Activated naive CD4-positive, alpha-beta T cell treated with anti-CD3 and anti-CD28 coated beads, Interleukin-2, amount 10 ng/mL, durations not matched to agents 7 days and 5 days (primary cell): ENCODE measurements at regions not wholly inside any gene's neighbourhood (a gene's known extent, or its start where the extent isn't known, plus 50 kb on each side); places are given as distances from the start of the nearest gene placed in this dataset.
"Not testable (repeated sequence)": the region's sequence is repeated elsewhere in the genome, so short reads cannot be mapped to it uniquely, and the experiment has no call there.

ENCODE experiments used
- CTCF ChIA-PET: fragments of 350-600 bp; sonication (Branson Sonifier 250); formaldehyde crosslinking; loops from one replicate; lab custom pipeline; 2021; ENCODE audit warnings: antibody characterized with exemption; lab: Charles Lee
- DNase-seq: peaks from one replicate; pipeline ENCODE4 v3.0.0-alpha.2; 2020
- H3K27ac Mint-ChIP-seq: one replicate; pipeline ENCODE4 v1.8.0; 2021; ENCODE audit warnings: mild to moderate bottlenecking, moderate library complexity, mixed read lengths
- H3K27me3 Mint-ChIP-seq: one replicate; pipeline ENCODE4 v1.8.0; 2021; ENCODE audit warnings: mild to moderate bottlenecking, mixed read lengths
- H3K36me3 Mint-ChIP-seq: one replicate; pipeline ENCODE4 v1.8.0; 2021; ENCODE audit warnings: mixed read lengths
- H3K4me1 Mint-ChIP-seq: one replicate; pipeline ENCODE4 v1.8.0; 2021; ENCODE audit warnings: mixed read lengths
- H3K4me3 Mint-ChIP-seq: one replicate; pipeline ENCODE4 v1.8.0; 2021; ENCODE audit warnings: mild to moderate bottlenecking, moderate library complexity, mixed read lengths
- H3K9me3 Mint-ChIP-seq: one replicate; pipeline ENCODE4 v1.8.0; 2021; ENCODE audit warnings: mixed read lengths

GRCh38 chr2:186959486-186959885 lies 110.5 kb upstream of the ZSWIM2 start:
- no peak overlapping the region for H3K27ac Mint-ChIP-seq
- no peaks in the 10 kb centered on the region for H3K36me3 Mint-ChIP-seq
- H3K4me1 Mint-ChIP-seq = no peaks in the 10 kb centered on the region

DNA sequence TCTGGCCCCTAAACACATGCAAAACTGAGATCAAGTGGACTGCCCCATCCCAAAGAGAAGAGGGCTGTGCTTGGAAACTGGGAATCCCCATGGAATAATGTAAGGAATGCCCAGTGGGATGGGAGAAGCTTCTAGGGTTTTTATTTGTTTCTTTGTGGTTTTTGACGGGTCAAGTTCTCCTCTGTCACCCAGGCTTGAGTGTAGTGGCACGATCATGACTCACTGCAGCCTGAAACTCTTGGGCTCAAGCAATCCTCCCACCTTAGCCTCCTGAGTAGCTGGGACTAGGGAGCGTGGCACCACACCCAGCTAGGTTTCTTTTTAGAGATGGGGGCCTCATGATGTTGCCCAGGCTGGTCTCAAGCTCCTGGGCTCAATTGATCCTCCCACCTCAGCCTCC lies 101.7 kb upstream of the ZSWIM2 start:
- CTCF ChIA-PET = no interaction called here
- Mint-ChIP-seq H3K27ac (no peak overlapping the region), H3K27me3 (no peaks in the 10 kb centered on the region), H3K9me3 (no peaks in the 10 kb centered on the region), H3K4me1 (peaks cover 3% of the 10 kb centered on the region), H3K36me3 (no peaks in the 10 kb centered on the region), H3K4me3 (no peak overlapping the region)
- no peak for DNase-seq

More at GRCh38 chr2:186959486-186959885, 110.5 kb upstream of the ZSWIM2 start:
- CTCF ChIA-PET = interaction anchor here (0.6 kb wide), 1 partner anchor 473 kb away, joined by 3 read pairs; no protein-coding TSS in a partner anchor
- no peak for DNase-seq
- Mint-ChIP-seq H3K4me3 (no peak overlapping the region), H3K27me3 (no peaks in the 10 kb centered on the region), H3K9me3 (peaks cover 11% of the 10 kb centered on the region)

DNA sequence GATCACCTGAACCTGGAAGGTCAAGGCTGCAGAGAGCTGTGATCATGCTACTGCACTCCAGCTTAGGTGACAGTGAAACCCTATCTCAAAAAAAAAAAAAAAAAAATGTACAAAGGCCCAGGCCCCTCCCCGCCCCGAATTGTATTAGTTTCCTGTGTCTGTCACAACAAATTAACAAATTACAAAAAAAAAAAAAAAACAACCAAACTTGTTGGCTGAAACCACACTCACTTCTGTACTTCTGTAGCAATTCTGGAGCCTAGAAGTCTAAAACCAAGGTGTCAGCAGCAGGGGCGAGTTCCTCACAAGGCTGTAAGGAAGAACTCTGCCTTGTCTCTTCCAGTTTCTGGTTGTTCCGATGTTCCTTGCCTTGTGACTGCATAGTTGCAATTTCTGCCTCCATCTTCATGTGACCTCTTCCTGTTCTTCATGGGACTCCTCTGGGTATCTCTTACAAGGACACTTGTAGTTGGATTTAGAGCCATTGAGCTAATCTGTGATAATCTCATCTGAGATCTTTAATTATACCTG lies 100.8 kb upstream of the ZSWIM2 start:
- H3K4me3 Mint-ChIP-seq = no peak overlapping the region
- H3K36me3 Mint-ChIP-seq = no peaks in the 10 kb centered on the region
- no peaks in the 10 kb centered on the region for H3K27me3 Mint-ChIP-seq
- H3K9me3 Mint-ChIP-seq = no peaks in the 10 kb centered on the region
- CTCF ChIA-PET = no interaction called here
- no peak overlapping the region for H3K27ac Mint-ChIP-seq
- no peak for DNase-seq
- peaks cover 3% of the 10 kb centered on the region for H3K4me1 Mint-ChIP-seq

DNA sequence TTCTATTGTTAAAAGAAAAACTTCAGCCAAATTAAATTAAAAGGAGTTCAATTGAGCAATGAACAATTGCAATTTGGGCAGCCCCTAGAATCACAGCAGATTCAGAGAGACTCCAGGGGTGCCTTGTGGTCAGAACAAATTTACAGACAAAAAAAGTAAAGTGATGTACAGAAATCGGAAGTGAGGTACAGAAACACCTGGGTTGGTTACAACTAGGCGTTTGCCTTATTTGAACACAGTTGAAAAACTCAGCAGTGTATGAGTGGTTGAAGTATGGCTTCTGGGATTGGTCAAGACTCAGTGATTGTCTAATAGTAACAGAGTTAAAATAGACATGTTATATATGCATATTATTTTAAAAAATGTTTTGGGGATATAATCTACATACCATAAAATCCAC lies 98.5 kb upstream of the ZSWIM2 start:
- Mint-ChIP-seq H3K27me3 (no peaks in the 10 kb centered on the region), H3K4me3 (no peak overlapping the region), H3K4me1 (peaks cover 3% of the 10 kb centered on the region), H3K9me3 (no peaks in the 10 kb centered on the region), H3K27ac (no peak overlapping the region), H3K36me3 (no peaks in the 10 kb centered on the region)
- CTCF ChIA-PET = no interaction called here
- DNase-seq = no peak

DNA sequence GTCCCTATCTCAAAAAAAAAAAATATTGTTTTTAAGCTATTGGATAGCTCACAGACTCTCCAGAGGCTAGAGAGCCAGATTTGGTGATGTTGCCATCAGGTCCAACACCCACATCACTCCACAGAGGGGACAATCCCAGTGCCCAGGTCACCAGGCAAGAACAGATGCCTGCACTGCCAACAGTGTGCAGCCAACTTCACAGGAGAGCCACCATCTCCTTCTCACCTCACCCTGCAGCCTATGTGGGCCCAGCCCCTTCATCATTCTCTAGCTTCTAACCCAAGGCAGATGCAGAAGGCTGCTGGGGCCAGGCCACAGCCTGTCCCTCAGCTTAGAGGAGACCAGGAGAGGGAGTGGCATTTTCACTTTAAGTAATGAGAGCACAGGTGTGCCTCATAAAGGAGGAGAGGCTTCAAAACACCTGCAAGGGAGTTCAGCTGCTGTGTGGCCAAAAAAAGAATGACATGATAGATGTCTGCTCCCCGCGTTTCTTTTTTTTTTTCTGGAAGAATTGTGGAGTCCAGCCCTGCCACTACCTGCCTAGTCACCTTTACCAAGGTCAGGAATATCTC lies 98.0 kb upstream of the ZSWIM2 start:
- CTCF ChIA-PET = no interaction called here
- H3K27me3 Mint-ChIP-seq = no peaks in the 10 kb centered on the region
- DNase-seq = no peak
- H3K4me1 Mint-ChIP-seq = peaks cover 3% of the 10 kb centered on the region
- no peaks in the 10 kb centered on the region for H3K9me3 Mint-ChIP-seq
- no peak overlapping the region for H3K27ac Mint-ChIP-seq
- no peaks in the 10 kb centered on the region for H3K36me3 Mint-ChIP-seq
- no peak overlapping the region for H3K4me3 Mint-ChIP-seq

- Mint-ChIP-seq H3K27me3 (no peaks in the 10 kb centered on the region), H3K36me3 (no peaks in the 10 kb centered on the region), H3K9me3 (no peaks in the 10 kb centered on the region), H3K4me3 (no peak overlapping the region), H3K4me1 (no peaks in the 10 kb centered on the region), H3K27ac (no peak overlapping the region)
- DNase-seq = no peak
- CTCF ChIA-PET = no interaction called here
These were observed 92.9 kb upstream of the ZSWIM2 start for GRCh38 chr2:186941853-186942252.

DNA sequence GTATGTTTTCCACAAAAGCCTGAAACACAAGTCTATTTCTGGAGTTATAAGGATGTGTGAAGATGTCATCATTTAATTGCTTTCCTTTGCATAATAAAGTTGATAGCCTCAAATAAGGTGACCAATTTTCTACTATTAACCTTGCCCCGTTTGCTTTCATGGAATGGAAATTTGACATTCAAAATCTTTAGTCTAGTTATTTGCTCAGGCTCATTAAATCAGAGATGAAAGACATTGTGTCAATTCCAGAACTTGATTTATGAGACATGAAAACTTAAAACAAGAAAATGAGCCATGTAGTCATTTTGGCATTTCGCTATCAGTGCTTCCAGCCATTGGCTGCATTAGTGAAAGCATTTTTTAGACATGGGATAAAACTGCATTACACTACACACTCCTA lies 91.5 kb upstream of the ZSWIM2 start:
- H3K4me1 Mint-ChIP-seq = no peaks in the 10 kb centered on the region
- H3K4me3 Mint-ChIP-seq = no peak overlapping the region
- H3K9me3 Mint-ChIP-seq = no peaks in the 10 kb centered on the region
- H3K36me3 Mint-ChIP-seq = no peaks in the 10 kb centered on the region
- DNase-seq = no peak
- CTCF ChIA-PET = no interaction called here
- H3K27ac Mint-ChIP-seq = no peak overlapping the region
- H3K27me3 Mint-ChIP-seq = no peaks in the 10 kb centered on the region

DNA sequence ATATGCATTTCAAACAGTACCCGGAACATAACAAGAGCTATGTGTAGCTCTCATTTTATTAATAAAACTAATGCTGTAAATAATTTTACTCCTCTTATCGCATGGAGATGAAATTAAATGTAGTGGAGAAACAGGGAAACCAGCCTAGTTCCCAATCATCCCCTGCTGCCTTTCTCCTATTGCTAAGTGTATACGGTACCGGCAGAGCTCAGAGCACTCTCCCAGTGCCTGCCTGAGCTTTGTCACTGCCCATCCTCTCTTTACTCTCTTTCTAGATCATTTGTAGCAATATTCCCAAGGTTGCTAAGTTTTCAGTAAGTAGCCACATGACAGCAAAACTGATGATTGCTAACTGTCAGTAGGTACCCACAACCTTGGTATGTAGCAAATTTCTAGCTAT lies 85.5 kb upstream of the ZSWIM2 start:
- no peak overlapping the region for H3K4me3 Mint-ChIP-seq

GRCh38 chr2:186927867-186928191 lies 78.9 kb upstream of the ZSWIM2 start:
- CTCF ChIA-PET = no interaction called here
- Mint-ChIP-seq H3K9me3 (no peaks in the 10 kb centered on the region), H3K36me3 (no peaks in the 10 kb centered on the region), H3K27ac (no peak overlapping the region), H3K27me3 (no peaks in the 10 kb centered on the region), H3K4me1 (no peaks in the 10 kb centered on the region), H3K4me3 (no peak overlapping the region)
- DNase-seq = no peak

More for the DNA sequence above, 85.5 kb upstream of the ZSWIM2 start:
- Mint-ChIP-seq H3K27ac (no peak overlapping the region), H3K27me3 (no peaks in the 10 kb centered on the region), H3K4me1 (no peaks in the 10 kb centered on the region), H3K36me3 (no peaks in the 10 kb centered on the region), H3K9me3 (no peaks in the 10 kb centered on the region)
- no peak for DNase-seq
- CTCF ChIA-PET = no interaction called here

DNA sequence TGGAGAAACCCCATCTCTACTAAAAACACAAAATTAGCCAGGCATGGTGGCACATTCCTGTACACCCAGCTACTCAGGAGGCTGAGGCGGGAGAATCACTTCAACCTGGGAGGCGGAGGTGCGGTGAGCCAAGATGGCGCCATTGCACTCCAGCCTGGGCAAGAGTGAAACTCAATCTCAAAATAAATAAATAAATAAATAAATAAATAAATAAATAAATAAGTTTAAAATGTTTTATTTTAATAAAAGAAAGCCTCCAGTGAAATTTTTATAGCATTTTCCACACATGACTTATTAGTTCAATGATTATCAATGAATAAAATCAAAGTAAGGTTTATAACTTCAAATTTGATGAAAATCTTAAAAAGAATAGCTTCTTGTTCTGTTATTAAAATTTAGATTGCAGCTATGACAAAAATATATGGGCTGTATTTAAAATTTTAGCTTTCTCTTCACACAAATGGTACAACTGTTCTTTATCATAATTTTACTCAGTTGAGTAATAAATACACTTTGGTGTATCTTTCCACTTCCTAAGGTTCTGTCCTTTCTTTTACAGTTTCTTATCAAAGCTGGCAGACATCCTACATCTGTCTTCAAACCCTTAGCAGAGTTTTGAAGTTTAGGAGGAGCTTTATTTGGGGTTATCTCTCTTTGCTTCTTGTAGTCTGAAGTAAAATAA lies 78.4 kb upstream of the ZSWIM2 start:
- no peak overlapping the region for H3K27ac Mint-ChIP-seq
- no peak overlapping the region for H3K4me3 Mint-ChIP-seq
- no peaks in the 10 kb centered on the region for H3K4me1 Mint-ChIP-seq
- no peaks in the 10 kb centered on the region for H3K27me3 Mint-ChIP-seq
- H3K9me3 Mint-ChIP-seq = no peaks in the 10 kb centered on the region
- no peaks in the 10 kb centered on the region for H3K36me3 Mint-ChIP-seq
- CTCF ChIA-PET = no interaction called here
- no peak for DNase-seq

- Mint-ChIP-seq H3K4me3 (no peak overlapping the region), H3K4me1 (no peaks in the 10 kb centered on the region), H3K27ac (no peak overlapping the region), H3K27me3 (no peaks in the 10 kb centered on the region), H3K36me3 (no peaks in the 10 kb centered on the region), H3K9me3 (no peaks in the 10 kb centered on the region)
- no peak for DNase-seq
- CTCF ChIA-PET = interaction anchor here (0.6 kb wide), 1 partner anchor 21 kb away, joined by 4 read pairs; no protein-coding TSS in a partner anchor
These were observed 76.5 kb upstream of the ZSWIM2 start for GRCh38 chr2:186925514-186925913.

- H3K27ac Mint-ChIP-seq, H3K4me1 Mint-ChIP-seq, H3K4me3 Mint-ChIP-seq, H3K36me3 Mint-ChIP-seq, H3K9me3 Mint-ChIP-seq, H3K27me3 Mint-ChIP-seq, CTCF ChIA-PET, DNase-seq: not testable (repeated sequence)
These were observed 73.3 kb upstream of the ZSWIM2 start for GRCh38 chr2:186922316-186922715.

DNA sequence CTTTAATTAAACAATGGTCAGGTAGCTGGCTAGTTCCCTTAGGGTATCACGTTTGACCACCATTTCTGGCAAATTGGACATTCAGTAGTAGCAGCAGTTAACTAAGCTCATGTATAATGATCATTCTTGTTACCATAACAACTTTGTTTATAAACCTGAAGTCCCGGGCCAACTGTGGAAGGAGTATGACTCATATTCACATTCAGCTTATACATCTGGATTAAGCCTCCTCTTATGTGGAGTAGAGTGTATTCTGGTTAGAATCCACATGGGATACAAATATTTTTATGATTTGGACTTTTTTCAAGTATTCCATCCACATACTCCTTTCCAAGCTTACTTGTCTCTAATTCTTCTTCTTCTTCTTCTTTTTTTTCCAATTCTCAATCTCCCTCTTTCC lies 70.3 kb upstream of the ZSWIM2 start:
- no peaks in the 10 kb centered on the region for H3K4me1 Mint-ChIP-seq
- no peak for DNase-seq
- H3K36me3 Mint-ChIP-seq = no peaks in the 10 kb centered on the region
- no peak overlapping the region for H3K27ac Mint-ChIP-seq
- H3K27me3 Mint-ChIP-seq = no peaks in the 10 kb centered on the region
- CTCF ChIA-PET = no interaction called here
- H3K4me3 Mint-ChIP-seq = no peak overlapping the region
- H3K9me3 Mint-ChIP-seq = no peaks in the 10 kb centered on the region

DNA sequence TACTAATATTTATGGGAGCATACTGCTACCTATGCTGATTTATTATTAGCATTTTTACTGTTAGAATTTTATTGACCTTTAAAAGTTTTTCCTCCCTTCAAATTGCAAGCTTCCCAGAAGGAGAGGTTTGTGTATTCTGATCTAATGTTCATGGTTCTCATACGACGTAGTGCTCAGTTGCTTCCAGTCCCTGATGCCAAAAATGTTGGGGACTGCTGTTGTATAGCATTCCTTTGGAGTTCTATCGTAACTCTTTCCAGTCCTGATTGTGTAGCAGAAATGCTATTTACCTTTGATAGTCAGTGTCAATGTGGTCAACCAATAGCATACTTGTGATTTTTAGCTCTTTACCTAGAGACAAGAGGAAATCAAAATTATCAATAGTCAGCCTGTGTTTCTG lies 69.5 kb upstream of the ZSWIM2 start:
- H3K4me1 Mint-ChIP-seq = no peaks in the 10 kb centered on the region
- no peak overlapping the region for H3K27ac Mint-ChIP-seq
- no peaks in the 10 kb centered on the region for H3K27me3 Mint-ChIP-seq
- no peaks in the 10 kb centered on the region for H3K36me3 Mint-ChIP-seq
- H3K4me3 Mint-ChIP-seq = no peak overlapping the region
- H3K9me3 Mint-ChIP-seq = no peaks in the 10 kb centered on the region
- no peak for DNase-seq
- CTCF ChIA-PET = no interaction called here

GRCh38 chr2:186917866-186918265 lies 68.9 kb upstream of the ZSWIM2 start:
- DNase-seq = no peak
- Mint-ChIP-seq H3K36me3 (no peaks in the 10 kb centered on the region), H3K4me1 (no peaks in the 10 kb centered on the region), H3K27ac (no peak overlapping the region), H3K9me3 (no peaks in the 10 kb centered on the region), H3K4me3 (no peak overlapping the region), H3K27me3 (no peaks in the 10 kb centered on the region)
- CTCF ChIA-PET = no interaction called here
